K562 (cell line): ENCODE measurements at regions not wholly inside any gene's neighbourhood (a gene's known extent, or its start where the extent isn't known, plus 50 kb on each side); places are given as distances from the start of the nearest gene placed in this dataset.

Experiments used
- ATAC-seq: fragments of 200-7000 bp; cut with Tn5 transposase; 3 replicates; pipeline ENCODE4 v1.9.1; 2020; ENCODE audit warnings: moderate library complexity
- BruUV-seq: library from RNA; stranded (reverse); fragments of 400-500 nt; replicated peaks from 2 replicates; lab custom pipeline; 2021; lab: Mats Ljungman, UMichigan
- CTCF ChIA-PET: fragments of 300-600 bp; formaldehyde crosslinking; extraction: SDS; loops from one replicate; lab custom pipeline; 2021; ENCODE audit warnings: low intra/inter-chr PET ratio; lab: Yijun Ruan, JAX
- POLR2A ChIA-PET: fragments of 300-600, 350-650 bp; sonication (Branson Sonifier 250); formaldehyde crosslinking; extraction: SDS; loops from one replicate; lab custom pipeline; 2021; ENCODE audit warnings: antibody characterized with exemption, inconsistent platforms; lab: Yijun Ruan, JAX
- DNase-seq, 4 experiments: peaks; one replicate each; pipeline versions ENCODE4 v3.0.0 to v3.0.0-alpha.2; 2011 to 2018; ENCODE audit warnings: low spot score in 3 of 4, mixed read lengths in 3 of 4; ENCODE audit errors: extremely low read depth in 1 of 4
- FAIRE-seq: peaks from 2 replicates; lab custom pipeline; 2011; peaks lifted over from hg19 to GRCh38; lab: Jason Lieb, UNC
- H2AFZ ChIP-seq: 2 replicates; pipeline ENCODE4 v1.6.0; 2011; ENCODE audit warnings: low read depth, low read length, control low read depth, inconsistent platforms
- H3K27ac ChIP-seq: fragments of 200-600 bp; 3 replicates; pipeline ENCODE4 v1.8.0; 2011; ENCODE audit warnings: low read depth, mild to moderate bottlenecking, control low read depth, inconsistent platforms, low read length, moderate library complexity, mixed read lengths; ENCODE audit errors: extremely low read depth
- H3K27me3 ChIP-seq, 2 experiments: fragments of 300-600 bp in 1 of 2; 2 replicates in 1 of 2; 3 replicates in 1 of 2; pipeline versions ENCODE4 v1.6.0 to v1.8.0; 2011; ENCODE audit warnings: inconsistent platforms in 2 of 2, low read length in 2 of 2, mild to moderate bottlenecking in 1 of 2, mixed read lengths in 1 of 2, moderate library complexity in 1 of 2; ENCODE audit not compliant: control insufficient read depth in 2 of 2, insufficient read depth in 2 of 2
- H3K36me3 ChIP-seq: fragments of 300-600 bp; 3 replicates; pipeline ENCODE4 v1.8.0; 2011; ENCODE audit warnings: mild to moderate bottlenecking, low read length, inconsistent platforms; ENCODE audit not compliant: control insufficient read depth, insufficient read depth
- H3K4me1 ChIP-seq, 2 experiments: fragments of 200-600 bp in 1 of 2; replicated peaks in 1 of 2; 2 replicates in 1 of 2; 3 replicates in 1 of 2; pipeline versions ENCODE4 v1.5.1 to v1.8.0; 2011; ENCODE audit warnings: inconsistent platforms in 2 of 2, low read length in 2 of 2, mild to moderate bottlenecking in 1 of 2, mixed read lengths in 1 of 2, moderate library complexity in 1 of 2; ENCODE audit not compliant: control insufficient read depth in 2 of 2, insufficient read depth in 2 of 2
- H3K4me2 ChIP-seq: 2 replicates; pipeline ENCODE4 v1.6.1; 2011; ENCODE audit warnings: low read length, control low read depth, inconsistent platforms, mixed read lengths; ENCODE audit not compliant: insufficient read depth
- H3K4me3 ChIP-seq: fragments of 200-600 bp; sonication (generic), shearing (Covaris generic); 2 replicates; pipeline ENCODE4 v1.5.1; 2016; ENCODE audit warnings: control low read depth, inconsistent platforms
- H3K79me2 ChIP-seq: fragments of 200-600 bp; 3 replicates; pipeline ENCODE4 v1.8.0; 2011; ENCODE audit warnings: low read length, inconsistent platforms; ENCODE audit not compliant: control insufficient read depth, insufficient read depth
- H3K9ac ChIP-seq, 2 experiments: 2 replicates each; pipeline versions ENCODE4 v1.6.0 to v1.6.1; 2011; ENCODE audit warnings: low read depth in 2 of 2, low read length in 2 of 2, control low read depth in 1 of 2, inconsistent platforms in 1 of 2, mild to moderate bottlenecking in 1 of 2, mixed read lengths in 1 of 2; ENCODE audit not compliant: insufficient read depth in 1 of 2
- H3K9me1 ChIP-seq: one replicate; pipeline ENCODE4 v1.6.0; 2011; ENCODE audit warnings: inconsistent platforms, mild to moderate bottlenecking, low read length, moderate library complexity; ENCODE audit not compliant: control insufficient read depth, insufficient read depth
- H3K9me3 ChIP-seq: replicated peaks from 2 replicates; pipeline ENCODE4 v1.5.1; 2011; ENCODE audit warnings: low read depth, low read length, inconsistent platforms; ENCODE audit not compliant: control insufficient read depth, insufficient read depth
- H4K20me1 ChIP-seq: replicated peaks from 2 replicates; pipeline ENCODE4 v1.6.1; 2011; ENCODE audit warnings: low read length, inconsistent platforms, mixed read lengths; ENCODE audit not compliant: control insufficient read depth, insufficient read depth
- CBX1 ChIP-seq: sonication (generic); IDR thresholded peaks from 2 replicates; pipeline ENCODE4 v1.6.1; 2016; ENCODE audit warnings: antibody characterized with exemption, low read depth, mild to moderate bottlenecking
- CCAR2 ChIP-seq: fragments of 200-400 bp; formaldehyde crosslinking; IDR thresholded peaks from 2 replicates; pipeline ENCODE4 v1.6.1; 2017; ENCODE audit warnings: mild to moderate bottlenecking, low read depth, low read length
- GTF2E2 ChIP-seq: fragments of 200-800 bp; sonication (Bioruptor generic); IDR thresholded peaks from 2 replicates; pipeline ENCODE4 v1.6.1; 2016; ENCODE audit warnings: missing genetic modification characterization, missing compliant biosample characterization
- ILF3 ChIP-seq: fragments of 450-650 bp; IDR thresholded peaks from 2 replicates; pipeline ENCODE4 v1.6.1; 2018; ENCODE audit warnings: antibody characterized with exemption, mild to moderate bottlenecking, moderate library complexity, borderline replicate concordance
- NR3C1 ChIP-seq: sonication (generic); formaldehyde crosslinking; IDR thresholded peaks from 2 replicates; pipeline ENCODE4 v1.8.1; 2022; ENCODE audit warnings: missing genetic modification reagents
- SOX6 ChIP-seq: fragments of 450-650 bp; IDR thresholded peaks from 2 replicates; pipeline ENCODE4 v1.6.1; 2014; ENCODE audit warnings: mild to moderate bottlenecking
- ZBTB8A ChIP-seq: fragments of 450-650 bp; IDR thresholded peaks from 2 replicates; pipeline ENCODE4 v1.6.1; 2018; ENCODE audit warnings: mild to moderate bottlenecking, moderate library complexity; ENCODE audit not compliant: partially characterized antibody
- ZFP30 ChIP-seq: fragments of 250-450 bp; sonication (Bioruptor Pico); IDR thresholded peaks from 2 replicates; pipeline ENCODE4 v1.8.0; 2022; ENCODE audit warnings: moderate library complexity, mild to moderate bottlenecking, inconsistent platforms, borderline replicate concordance
- ZKSCAN8 ChIP-seq: fragments of 200-800 bp; sonication (Bioruptor generic); IDR thresholded peaks from 2 replicates; pipeline ENCODE4 v1.6.1; 2016; ENCODE audit warnings: missing genetic modification characterization, missing compliant biosample characterization
- ZNF24 ChIP-seq: fragments of 450-650 bp; IDR thresholded peaks from 2 replicates; pipeline ENCODE4 v1.6.1; 2016
- ZNF274 ChIP-seq: IDR thresholded peaks from 2 replicates; pipeline ENCODE4 v1.6.1; 2011; ENCODE audit warnings: low read depth, mild to moderate bottlenecking, low read length, moderate library complexity, borderline replicate concordance
- ZNF324 ChIP-seq: fragments of 250-450 bp; sonication (Bioruptor Pico); IDR thresholded peaks from 2 replicates; pipeline ENCODE4 v1.4.0; 2020; ENCODE audit warnings: mild to moderate bottlenecking
- ZNF766 ChIP-seq: fragments of 200-800 bp; sonication (Bioruptor generic); conservative IDR thresholded peaks from 2 replicates; pipeline ENCODE4 v1.6.1; 2016; ENCODE audit warnings: missing genetic modification characterization, missing compliant biosample characterization
- WGBS: fragments of 100-300 bp; shearing (Covaris generic); methylation state at CpG from one replicate; pipeline ENCODE4 v1.1.6; 2016; ENCODE audit warnings: low coverage, mixed read lengths; ENCODE audit not compliant: insufficient coverage; ENCODE audit errors: missing lambda C conversion rate; 5-methylcytosine and 5-hydroxymethylcytosine counted together
- in situ Hi-C: fragments of 300-500 bp; cut with MboI; formaldehyde crosslinking; loops from 4 replicates; pipeline ENCODE4 v1.15.0; 2018; ENCODE audit warnings: inconsistent platforms, mixed read lengths
- intact Hi-C: fragments of 100-400 bp; cut with micrococcal nuclease; formaldehyde crosslinking; loops from 2 replicates; pipeline ENCODE4 v1.14.2; 2022
- TF ChIP-seq, protein P1 (sequence below): fragments of 200-800 bp; sonication (Bioruptor generic); IDR thresholded peaks from 2 replicates; pipeline ENCODE4 v1.6.1; 2017; ENCODE audit warnings: missing genetic modification characterization, missing compliant biosample characterization
- TF ChIP-seq, protein P2 (sequence below): fragments of 250-450 bp; sonication (Bioruptor Pico); IDR thresholded peaks from 2 replicates; pipeline ENCODE4 v1.5.0; 2021

DNA sequence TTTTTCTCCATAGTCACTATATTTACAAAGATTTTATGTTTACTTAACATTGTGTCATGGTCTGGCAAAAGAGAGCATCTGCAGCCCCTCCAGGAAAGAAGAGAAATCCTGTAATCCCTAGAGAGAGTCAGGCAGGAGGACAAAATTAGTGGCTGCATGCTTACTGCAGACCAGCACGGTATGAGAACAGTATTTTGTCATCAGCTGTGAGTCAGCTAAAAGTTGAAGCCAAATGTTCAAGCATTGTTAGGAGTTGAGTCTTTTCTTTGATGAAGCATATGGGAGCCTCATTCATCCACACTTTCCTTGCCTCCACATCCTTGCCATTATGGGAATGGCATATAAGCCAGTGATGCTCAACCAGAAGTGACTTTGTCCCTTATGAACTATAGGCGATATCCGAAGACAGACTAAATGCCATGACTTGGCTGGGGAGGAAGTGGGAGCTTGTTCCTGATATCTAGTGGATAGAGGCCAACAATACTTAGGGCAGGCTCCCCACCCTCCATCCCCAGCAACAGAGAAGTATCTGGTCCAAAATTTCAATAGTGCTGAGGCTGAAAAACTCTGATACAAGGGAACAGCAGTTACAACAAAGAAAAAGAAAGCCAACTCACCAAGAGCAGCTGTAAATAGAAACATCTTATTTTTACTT is 112.0 kb upstream of the OR5AK2 start:
- H3K4me2 ChIP-seq = no peak overlapping the region
- no peak overlapping the region for H3K9ac ChIP-seq
- no peaks in the 10 kb centered on the region for H3K36me3 ChIP-seq
- no peaks in the 10 kb centered on the region for H4K20me1 ChIP-seq
- no peak overlapping the region for H2AFZ ChIP-seq
- FAIRE-seq (no peak), DNase-seq (no peak), ATAC-seq (no peak)
- no peak overlapping the region for H3K27ac ChIP-seq
- no peaks in the 10 kb centered on the region for H3K79me2 ChIP-seq
- BruUV-seq = no TSS peak
- H3K27me3 ChIP-seq = no peaks in the 10 kb centered on the region
- H3K9me1 ChIP-seq = no peaks in the 10 kb centered on the region
- in situ Hi-C loops (no loop called here), intact Hi-C loops (no loop called here)
- WGBS = 0% methylated on average over 3 of the region's 3 CpGs
- CTCF ChIA-PET = no interaction called here
- no peaks in the 10 kb centered on the region for H3K9me3 ChIP-seq
- no peaks in the 10 kb centered on the region for H3K4me1 ChIP-seq
- TF ChIP-seq ZFP30 (CRISPR knock-in tag) = no peak
- TF ChIP-seq ZKSCAN8 (CRISPR knock-in tag) = no peak
- no peak for TF ChIP-seq ZNF24
- TF ChIP-seq ZNF274 = no peak
- no peak for TF ChIP-seq NR3C1 (CRISPR knock-in tag)
- TF ChIP-seq ZNF766 (CRISPR knock-in tag) = no peak
- TF ChIP-seq ZNF324 (CRISPR knock-in tag) = no peak
- TF ChIP-seq CCAR2 = no peak
- TF ChIP-seq GTF2E2 = no peak
- TF ChIP-seq, protein P1, sequence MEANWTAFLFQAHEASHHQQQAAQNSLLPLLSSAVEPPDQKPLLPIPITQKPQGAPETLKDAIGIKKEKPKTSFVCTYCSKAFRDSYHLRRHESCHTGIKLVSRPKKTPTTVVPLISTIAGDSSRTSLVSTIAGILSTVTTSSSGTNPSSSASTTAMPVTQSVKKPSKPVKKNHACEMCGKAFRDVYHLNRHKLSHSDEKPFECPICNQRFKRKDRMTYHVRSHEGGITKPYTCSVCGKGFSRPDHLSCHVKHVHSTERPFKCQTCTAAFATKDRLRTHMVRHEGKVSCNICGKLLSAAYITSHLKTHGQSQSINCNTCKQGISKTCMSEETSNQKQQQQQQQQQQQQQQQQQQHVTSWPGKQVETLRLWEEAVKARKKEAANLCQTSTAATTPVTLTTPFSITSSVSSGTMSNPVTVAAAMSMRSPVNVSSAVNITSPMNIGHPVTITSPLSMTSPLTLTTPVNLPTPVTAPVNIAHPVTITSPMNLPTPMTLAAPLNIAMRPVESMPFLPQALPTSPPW (CRISPR knock-in tag) = no peak
- TF ChIP-seq ZBTB8A = no peak
- TF ChIP-seq ILF3 = no peak
- TF ChIP-seq SOX6 = no peak
- TF ChIP-seq, protein P2, sequence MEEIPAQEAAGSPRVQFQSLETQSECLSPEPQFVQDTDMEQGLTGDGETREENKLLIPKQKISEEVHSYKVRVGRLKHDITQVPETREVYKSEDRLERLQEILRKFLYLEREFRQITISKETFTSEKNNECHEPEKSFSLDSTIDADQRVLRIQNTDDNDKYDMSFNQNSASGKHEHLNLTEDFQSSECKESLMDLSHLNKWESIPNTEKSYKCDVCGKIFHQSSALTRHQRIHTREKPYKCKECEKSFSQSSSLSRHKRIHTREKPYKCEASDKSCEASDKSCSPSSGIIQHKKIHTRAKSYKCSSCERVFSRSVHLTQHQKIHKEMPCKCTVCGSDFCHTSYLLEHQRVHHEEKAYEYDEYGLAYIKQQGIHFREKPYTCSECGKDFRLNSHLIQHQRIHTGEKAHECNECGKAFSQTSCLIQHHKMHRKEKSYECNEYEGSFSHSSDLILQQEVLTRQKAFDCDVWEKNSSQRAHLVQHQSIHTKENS (CRISPR knock-in tag) = no peak
- TF ChIP-seq CBX1 = no peak
- no peak overlapping the region for H3K4me3 ChIP-seq
- POLR2A ChIA-PET = no interaction called here
